ENCODE measurements at regions not wholly inside any gene's neighbourhood (a gene's known extent, or its start where the extent isn't known, plus 50 kb on each side); places are given as distances from the start of the nearest gene placed in this dataset.
"Not testable (repeated sequence)": the region's sequence is repeated elsewhere in the genome, so short reads cannot be mapped to it uniquely, and the experiment has no call there.

GRCh38 chr1:238653693-238654321 is 732.6 kb upstream of the CHRM3 start:
- DNase-seq (ENCODE audit: low spot score) = no peak

GRCh38 chr1:238652346-238652968 is 733.9 kb upstream of the CHRM3 start:
- DNase-seq (ENCODE audit: low spot score) = no peak

GRCh38 chr1:238649200-238649599 is 737.2 kb upstream of the CHRM3 start:
- DNase-seq (ENCODE audit: low spot score) = no peak

GRCh38 chr1:238648751-238649150 is 737.6 kb upstream of the CHRM3 start:
- DNase-seq (ENCODE audit: low spot score) = no peak

- no peak for DNase-seq (ENCODE audit: low spot score)
Observed at GRCh38 chr1:238648296-238648695, 738.1 kb upstream of the CHRM3 start.

GRCh38 chr1:238647877-238648276 is 738.5 kb upstream of the CHRM3 start:
- no peak for DNase-seq (ENCODE audit: low spot score)

GRCh38 chr1:238642231-238642630 is 744.1 kb upstream of the CHRM3 start:
- DNase-seq (ENCODE audit: low spot score) = no peak

- DNase-seq (ENCODE audit: low spot score) = no peak
Observed at GRCh38 chr1:238639861-238640260, 746.5 kb upstream of the CHRM3 start.

- DNase-seq (ENCODE audit: low spot score) = no peak
Observed at GRCh38 chr1:238628110-238628509, 737.4 kb upstream of the ZP4 start.

GRCh38 chr1:238624776-238625175 is 734.1 kb upstream of the ZP4 start:
- DNase-seq (ENCODE audit: low spot score) = no peak

- no peak for DNase-seq (ENCODE audit: low spot score)
Observed at GRCh38 chr1:238621405-238621804, 730.7 kb upstream of the ZP4 start.

- no peak for DNase-seq (ENCODE audit: low spot score)
Observed at GRCh38 chr1:238619652-238620051, 728.9 kb upstream of the ZP4 start.

- DNase-seq (ENCODE audit: low spot score) = no peak
Observed at GRCh38 chr1:238611406-238611805, 720.7 kb upstream of the ZP4 start.

- no peak for DNase-seq (ENCODE audit: low spot score)
Observed at GRCh38 chr1:238608144-238608543, 717.4 kb upstream of the ZP4 start.

GRCh38 chr1:238606896-238607295 is 716.2 kb upstream of the ZP4 start:
- no peak for DNase-seq (ENCODE audit: low spot score)

- no peak for DNase-seq (ENCODE audit: low spot score)
Observed at GRCh38 chr1:238606457-238606856, 715.7 kb upstream of the ZP4 start.

- DNase-seq (ENCODE audit: low spot score) = no peak
Observed at GRCh38 chr1:238604357-238604756, 713.6 kb upstream of the ZP4 start.

- DNase-seq (ENCODE audit: low spot score) = not testable (repeated sequence)
Observed at GRCh38 chr1:238601604-238602003, 710.9 kb upstream of the ZP4 start.

- DNase-seq (ENCODE audit: low spot score) = no peak
Observed at GRCh38 chr1:238596703-238597102, 706.0 kb upstream of the ZP4 start.

- no peak for DNase-seq (ENCODE audit: low spot score)
Observed at GRCh38 chr1:238592621-238593020, 701.9 kb upstream of the ZP4 start.

GRCh38 chr1:238589843-238590435 is 699.2 kb upstream of the ZP4 start:
- no peak for DNase-seq (ENCODE audit: low spot score)

- DNase-seq (ENCODE audit: low spot score) = no peak
Observed at GRCh38 chr1:238582816-238583215, 692.1 kb upstream of the ZP4 start.

GRCh38 chr1:238581332-238581731 is 690.6 kb upstream of the ZP4 start:
- no peak for DNase-seq (ENCODE audit: low spot score)

All from SK-N-DZ (cell line).